Stimulated activated naive CD8-positive, alpha-beta T cell treated with anti-CD3 and anti-CD28 coated beads, Interleukin-15, Interleukin-2, amounts not matched to agents 100 U/mL and 50 U/mL, for 24 hours (primary cell): ENCODE measurements at regions not wholly inside any gene's neighbourhood (a gene's known extent, or its start where the extent isn't known, plus 50 kb on each side); places are given as distances from the start of the nearest gene placed in this dataset.
A peak's percentile ranks its signal among the peaks of the same experiment; 100 is the strongest.

Experiments
- ATAC-seq: fragments of 150-1000 bp; cut with Tn5 transposase; one replicate; pipeline ENCODE4 v1.10.0; 2021
- DNase-seq: peaks from one replicate; pipeline ENCODE4 v3.0.0; 2021

DNA sequence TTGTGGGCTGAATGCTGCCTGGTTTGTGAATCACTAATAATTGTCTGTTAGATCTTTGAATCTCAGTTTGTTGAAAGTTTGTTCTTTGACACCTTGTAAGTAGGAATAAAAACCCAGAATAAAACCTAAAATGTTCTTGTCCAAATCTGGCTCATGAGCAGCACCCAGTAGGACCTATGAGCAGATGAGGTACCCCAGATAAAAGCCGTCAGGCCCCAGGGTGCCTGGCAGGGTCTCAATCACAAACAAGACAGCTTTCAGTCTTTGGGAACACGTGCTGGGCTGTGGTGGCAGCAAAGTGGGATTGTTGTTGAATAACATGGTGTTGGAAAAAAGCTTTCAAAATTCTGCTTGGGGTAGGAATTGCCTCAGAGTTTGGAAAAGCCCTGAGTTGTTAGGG lies 52.1 kb upstream of the ECI2 start:
- ATAC-seq = no peak
- no peak for DNase-seq

GRCh38 chr6:4186385-4186784 lies 51.0 kb upstream of the ECI2 start:
- no peak for DNase-seq
- ATAC-seq = no peak

DNA sequence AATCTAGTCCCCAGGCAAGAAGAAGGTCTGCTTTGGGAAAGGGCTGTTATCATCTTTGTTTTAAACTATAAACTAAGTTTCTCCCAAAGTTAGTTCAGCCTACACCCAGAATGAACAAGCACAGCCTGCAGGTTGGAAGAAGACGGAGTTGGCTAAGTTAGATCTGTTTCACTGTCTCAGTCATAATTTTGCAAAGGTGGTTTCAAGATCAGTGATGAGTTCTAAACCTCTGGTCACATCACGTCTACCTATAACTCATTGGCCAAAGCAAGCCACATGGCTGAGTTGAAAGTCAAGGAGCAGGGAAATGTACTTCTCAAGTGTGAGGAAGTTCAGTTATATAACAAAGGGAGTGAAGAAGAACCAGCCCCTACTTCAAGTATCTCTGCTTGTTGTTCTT lies 50.5 kb upstream of the ECI2 start:
- ATAC-seq = no peak
- no peak for DNase-seq

GRCh38 chr6:4185419-4185818 lies 50.0 kb upstream of the ECI2 start:
- peak; percentile 11 for DNase-seq
- peak; percentile 31 for ATAC-seq
